ENCODE measurements at regions not wholly inside any gene's neighbourhood (a gene's known extent, or its start where the extent isn't known, plus 50 kb on each side); places are given as distances from the start of the nearest gene placed in this dataset.

DNA sequence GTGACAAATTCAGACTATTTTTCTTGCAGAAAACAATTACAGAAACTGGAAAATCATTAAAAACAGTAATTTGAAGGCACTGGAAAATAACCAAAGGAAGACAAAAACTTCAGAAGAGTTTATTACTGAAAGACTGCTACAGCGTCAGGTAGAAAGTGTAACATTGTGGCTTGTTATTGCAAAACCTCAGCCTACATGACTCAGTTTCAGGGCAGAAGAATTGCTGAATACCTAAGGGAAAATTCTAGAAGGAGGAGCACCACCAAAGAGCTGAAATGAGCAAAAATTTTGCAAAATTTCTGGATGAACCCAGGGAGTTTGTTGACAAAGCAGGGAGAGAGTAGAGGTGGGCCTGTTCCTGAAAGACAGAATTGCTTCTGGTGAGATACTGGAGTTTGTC lies 219.6 kb downstream of the C3orf38 start:
- intact Hi-C loops (cut with DNase I): no loop called here
- Histone ChIP-seq H3K27me3 (no peaks in the 10 kb centered on the region), H3K27ac (no peak overlapping the region), H3K9me3 (no peaks in the 10 kb centered on the region), H3K4me3 (no peak overlapping the region), H3K36me3 (no peaks in the 10 kb centered on the region), H3K4me1 (no peaks in the 10 kb centered on the region)
- WGBS, 2 donors: 91 to 92% methylated on average over 1 of the region's 1 CpG
- TF ChIP-seq EP300 (IDR thresholded peaks at IDR 0.05) (no peak), POLR2A (IDR thresholded peaks at IDR 0.05) (no peak), POLR2AphosphoS5 (IDR thresholded peaks at IDR 0.05) (no peak)
- TF ChIP-seq, protein P1, sequence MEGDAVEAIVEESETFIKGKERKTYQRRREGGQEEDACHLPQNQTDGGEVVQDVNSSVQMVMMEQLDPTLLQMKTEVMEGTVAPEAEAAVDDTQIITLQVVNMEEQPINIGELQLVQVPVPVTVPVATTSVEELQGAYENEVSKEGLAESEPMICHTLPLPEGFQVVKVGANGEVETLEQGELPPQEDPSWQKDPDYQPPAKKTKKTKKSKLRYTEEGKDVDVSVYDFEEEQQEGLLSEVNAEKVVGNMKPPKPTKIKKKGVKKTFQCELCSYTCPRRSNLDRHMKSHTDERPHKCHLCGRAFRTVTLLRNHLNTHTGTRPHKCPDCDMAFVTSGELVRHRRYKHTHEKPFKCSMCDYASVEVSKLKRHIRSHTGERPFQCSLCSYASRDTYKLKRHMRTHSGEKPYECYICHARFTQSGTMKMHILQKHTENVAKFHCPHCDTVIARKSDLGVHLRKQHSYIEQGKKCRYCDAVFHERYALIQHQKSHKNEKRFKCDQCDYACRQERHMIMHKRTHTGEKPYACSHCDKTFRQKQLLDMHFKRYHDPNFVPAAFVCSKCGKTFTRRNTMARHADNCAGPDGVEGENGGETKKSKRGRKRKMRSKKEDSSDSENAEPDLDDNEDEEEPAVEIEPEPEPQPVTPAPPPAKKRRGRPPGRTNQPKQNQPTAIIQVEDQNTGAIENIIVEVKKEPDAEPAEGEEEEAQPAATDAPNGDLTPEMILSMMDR (IDR thresholded peaks at IDR 0.05): no peak
- DNase-seq: no peak

DNA sequence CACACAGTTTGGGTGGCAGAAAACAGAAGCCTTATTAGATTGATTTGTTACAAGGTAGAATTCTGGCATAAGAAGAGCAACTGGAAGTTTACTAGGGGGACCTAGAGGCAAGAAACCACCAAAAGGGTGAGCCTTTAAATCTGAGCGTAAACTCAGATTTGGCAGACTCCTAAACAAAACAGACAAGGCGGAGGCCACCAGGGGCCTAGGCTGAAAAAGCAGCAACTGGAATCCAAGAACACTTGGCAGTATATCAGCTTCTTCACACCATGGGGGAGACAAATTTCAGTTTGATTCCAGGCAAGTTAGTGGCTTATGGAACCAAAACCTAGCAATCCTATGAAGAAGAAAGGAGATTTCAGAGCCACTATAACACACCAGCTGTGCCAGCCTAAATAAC lies 220.0 kb downstream of the C3orf38 start:
- intact Hi-C loops (cut with DNase I): no loop called here
- DNase-seq: no peak
- Histone ChIP-seq H3K4me3 (no peak overlapping the region), H3K27ac (no peak overlapping the region), H3K36me3 (no peaks in the 10 kb centered on the region), H3K4me1 (no peaks in the 10 kb centered on the region), H3K27me3 (no peaks in the 10 kb centered on the region), H3K9me3 (no peaks in the 10 kb centered on the region)
- TF ChIP-seq, protein P1 (IDR thresholded peaks at IDR 0.05): no peak
- TF ChIP-seq POLR2A (IDR thresholded peaks at IDR 0.05): no peak
- WGBS, 2 donors: 92 to 98% methylated on average over 2 of the region's 2 CpGs

- no peak for DNase-seq
- no peak for TF ChIP-seq POLR2AphosphoS5 (IDR thresholded peaks at IDR 0.05)
- TF ChIP-seq EP300 (IDR thresholded peaks at IDR 0.05): no peak
- TF ChIP-seq, protein P1 (IDR thresholded peaks at IDR 0.05): no peak
- TF ChIP-seq POLR2A (IDR thresholded peaks at IDR 0.05): no peak
- Histone ChIP-seq H3K9me3 (no peaks in the 10 kb centered on the region), H3K27ac (no peak overlapping the region), H3K36me3 (no peaks in the 10 kb centered on the region), H3K27me3 (no peaks in the 10 kb centered on the region), H3K4me1 (no peaks in the 10 kb centered on the region), H3K4me3 (no peak overlapping the region)
- intact Hi-C loops (cut with DNase I): no loop called here
- WGBS, 2 donors: 63 to 68% methylated on average over 5 of the region's 5 CpGs
These were observed 235.3 kb downstream of the C3orf38 start for GRCh38 chr3:88385090-88385489.

DNA sequence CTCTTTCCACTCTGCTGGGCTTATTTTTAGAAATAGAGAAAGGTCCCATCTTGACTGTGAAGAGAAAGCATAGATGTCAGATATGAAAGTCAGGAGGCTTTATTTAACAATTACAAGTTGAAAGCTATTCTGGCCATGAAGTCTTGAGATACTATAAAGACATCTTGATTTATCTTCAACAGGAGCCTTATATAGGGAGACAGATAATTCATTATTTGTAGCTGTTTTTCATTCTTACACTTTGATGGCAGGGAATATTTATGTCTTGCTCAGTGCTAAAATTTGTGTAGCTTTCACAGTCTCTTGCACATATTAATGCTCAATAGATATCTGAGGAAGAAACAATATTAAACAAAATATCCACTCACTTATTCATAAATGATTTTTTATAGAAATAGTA lies 248.8 kb downstream of the C3orf38 start:
- Histone ChIP-seq H3K4me1 (no peaks in the 10 kb centered on the region), H3K36me3 (no peaks in the 10 kb centered on the region), H3K9me3 (no peaks in the 10 kb centered on the region), H3K27ac (no peak overlapping the region), H3K4me3 (no peak overlapping the region), H3K27me3 (no peaks in the 10 kb centered on the region)
- intact Hi-C loops (cut with DNase I): no loop called here
- no peak for DNase-seq
- TF ChIP-seq EP300 (IDR thresholded peaks at IDR 0.05): no peak

GRCh38 chr3:88403319-88403718 lies 253.6 kb downstream of the C3orf38 start:
- TF ChIP-seq POLR2A (IDR thresholded peaks at IDR 0.05): no peak
- no peak for TF ChIP-seq EP300 (IDR thresholded peaks at IDR 0.05)
- TF ChIP-seq, protein P1 (IDR thresholded peaks at IDR 0.05): no peak
- no peaks in the 10 kb centered on the region for H3K36me3 ChIP-seq
- intact Hi-C loops (cut with DNase I): no loop called here
- no peak overlapping the region for H3K4me3 ChIP-seq
- H3K27ac ChIP-seq: no peak overlapping the region
- DNase-seq: no peak
- H3K27me3 ChIP-seq: no peaks in the 10 kb centered on the region
- no peaks in the 10 kb centered on the region for H3K4me1 ChIP-seq
- H3K9me3 ChIP-seq: no peaks in the 10 kb centered on the region
